Astrocyte of the spinal cord (primary cell): ENCODE measurements at regions not wholly inside any gene's neighbourhood (a gene's known extent, or its start where the extent isn't known, plus 50 kb on each side); places are given as distances from the start of the nearest gene placed in this dataset.

Experiments used
- DNase-seq: peaks from one replicate; pipeline ENCODE4 v3.0.0; 2011; ENCODE audit warnings: low read depth, low spot score
- H3K4me3 ChIP-seq: 2 replicates; pipeline ENCODE4 v1.5.1; 2011; ENCODE audit warnings: low read depth, mild to moderate bottlenecking, low read length, moderate library complexity
- in situ Hi-C: cut with HindIII; loops from 2 replicates; pipeline ENCODE4 v1.10.0; 2017; ENCODE audit warnings: low sequenced_read_pairs
- TF ChIP-seq, protein P1 (sequence below): IDR thresholded peaks from 2 replicates; pipeline ENCODE4 v1.5.1; 2012; ENCODE audit warnings: low read depth, mild to moderate bottlenecking, low read length, inconsistent platforms

DNA sequence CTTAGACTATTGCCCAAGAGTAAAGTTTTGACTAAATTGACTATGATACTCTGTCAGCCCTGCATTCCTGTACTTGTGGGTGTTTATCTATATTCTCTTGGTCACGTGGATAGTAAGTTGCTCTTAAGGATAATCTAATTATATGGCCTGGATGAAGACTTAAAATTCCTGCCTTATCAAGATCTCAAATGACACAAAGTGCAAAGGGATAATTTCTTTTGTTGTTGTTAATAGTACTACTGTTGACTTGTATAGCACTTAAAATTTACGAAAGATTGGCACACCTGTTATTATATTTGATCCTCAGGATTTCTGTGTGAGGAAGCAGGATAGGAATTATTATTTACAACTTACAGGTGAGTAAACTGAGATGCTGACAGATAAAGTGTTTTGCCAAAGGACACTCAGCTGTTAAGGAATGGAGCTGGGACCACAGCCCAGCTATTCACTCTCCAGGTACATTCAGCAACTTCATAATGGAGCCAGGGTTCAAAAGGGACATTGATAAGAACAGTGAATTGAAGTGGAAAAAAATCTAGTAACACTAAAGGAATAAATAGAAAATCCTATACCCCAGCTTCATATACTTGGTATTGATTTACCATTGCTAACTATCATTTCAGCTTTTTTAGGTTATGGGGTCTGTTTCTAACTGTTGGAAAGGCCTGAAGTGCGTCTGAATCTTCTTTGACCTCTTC lies 53.4 kb upstream of the EVL start:
- DNase-seq, result no peak
- H3K4me3 ChIP-seq, result no peak overlapping the region
- TF ChIP-seq, protein P1, sequence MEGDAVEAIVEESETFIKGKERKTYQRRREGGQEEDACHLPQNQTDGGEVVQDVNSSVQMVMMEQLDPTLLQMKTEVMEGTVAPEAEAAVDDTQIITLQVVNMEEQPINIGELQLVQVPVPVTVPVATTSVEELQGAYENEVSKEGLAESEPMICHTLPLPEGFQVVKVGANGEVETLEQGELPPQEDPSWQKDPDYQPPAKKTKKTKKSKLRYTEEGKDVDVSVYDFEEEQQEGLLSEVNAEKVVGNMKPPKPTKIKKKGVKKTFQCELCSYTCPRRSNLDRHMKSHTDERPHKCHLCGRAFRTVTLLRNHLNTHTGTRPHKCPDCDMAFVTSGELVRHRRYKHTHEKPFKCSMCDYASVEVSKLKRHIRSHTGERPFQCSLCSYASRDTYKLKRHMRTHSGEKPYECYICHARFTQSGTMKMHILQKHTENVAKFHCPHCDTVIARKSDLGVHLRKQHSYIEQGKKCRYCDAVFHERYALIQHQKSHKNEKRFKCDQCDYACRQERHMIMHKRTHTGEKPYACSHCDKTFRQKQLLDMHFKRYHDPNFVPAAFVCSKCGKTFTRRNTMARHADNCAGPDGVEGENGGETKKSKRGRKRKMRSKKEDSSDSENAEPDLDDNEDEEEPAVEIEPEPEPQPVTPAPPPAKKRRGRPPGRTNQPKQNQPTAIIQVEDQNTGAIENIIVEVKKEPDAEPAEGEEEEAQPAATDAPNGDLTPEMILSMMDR, result no peak
- in situ Hi-C loops, result no loop called here

DNA sequence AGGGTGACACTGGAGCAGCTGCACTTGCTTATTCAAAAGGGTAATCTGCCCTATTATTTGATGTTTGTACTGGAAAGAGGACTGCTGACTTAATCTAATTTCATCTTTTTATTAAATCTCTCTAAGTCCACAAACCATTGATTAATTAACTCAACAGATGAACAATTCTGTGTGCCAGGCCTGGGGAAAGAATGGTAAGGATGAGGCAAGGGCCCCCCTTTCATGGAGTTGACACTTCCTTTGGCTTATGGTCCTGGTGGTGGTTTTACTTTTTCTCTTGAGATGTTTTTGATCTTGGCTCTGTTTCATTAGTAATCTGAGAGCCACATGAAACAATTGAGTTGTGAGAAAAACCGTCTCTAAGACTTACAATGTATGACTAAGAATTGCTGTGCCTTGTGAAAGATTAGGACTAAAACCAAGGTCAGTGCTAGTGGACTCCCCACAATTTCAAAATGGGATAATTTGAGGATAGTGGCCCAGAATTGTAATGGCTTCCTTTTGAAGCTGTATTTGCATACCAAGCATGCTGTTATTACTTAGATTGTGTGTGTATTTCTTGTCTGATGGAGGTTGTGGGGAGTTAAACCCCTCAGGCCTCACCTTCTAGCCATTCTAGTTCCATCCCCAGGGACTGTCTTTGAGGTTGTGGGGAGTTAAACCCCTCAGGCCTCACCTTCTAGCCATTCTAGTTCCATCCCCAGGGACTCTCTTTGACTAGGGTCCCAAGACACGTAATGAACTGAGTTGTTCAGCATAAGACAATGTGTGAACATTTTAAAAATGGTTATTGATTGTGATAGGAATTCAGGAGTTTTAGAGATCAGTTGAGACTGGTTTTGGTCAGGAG lies 52.5 kb upstream of the EVL start:
- H3K4me3 ChIP-seq, result no peak overlapping the region
- DNase-seq, result peak; percentile 83
- TF ChIP-seq, protein P1, result no peak
- in situ Hi-C loops, result no loop called here

DNA sequence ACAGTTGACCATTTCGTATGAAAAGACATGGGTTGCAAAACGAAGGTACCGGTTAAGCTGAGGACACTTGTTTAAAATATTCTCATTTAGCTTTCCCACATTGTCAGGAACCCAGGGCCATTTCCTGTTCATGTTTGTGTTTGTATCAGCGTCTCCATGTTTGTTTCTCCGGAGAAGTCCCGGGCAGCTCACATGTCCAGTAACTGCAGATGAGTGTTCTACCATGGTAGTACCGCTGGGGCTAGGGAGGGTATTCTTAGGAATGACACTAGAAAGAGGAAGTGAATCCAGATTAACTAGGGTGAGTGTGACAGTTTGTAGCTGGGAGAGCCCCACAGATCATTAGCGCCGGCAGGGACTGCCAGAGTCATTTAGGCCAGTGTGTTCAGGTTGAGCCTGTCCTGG lies 50.0 kb upstream of the EVL start:
- TF ChIP-seq, protein P1, result no peak
- no peak overlapping the region for H3K4me3 ChIP-seq
- in situ Hi-C loops, result no loop called here
- DNase-seq, result no peak
